H1 (cell line): ENCODE measurements at regions not wholly inside any gene's neighbourhood (a gene's known extent, or its start where the extent isn't known, plus 50 kb on each side); places are given as distances from the start of the nearest gene placed in this dataset.

Experiments used
- BRCA1 ChIP-seq: IDR thresholded peaks from 2 replicates; pipeline ENCODE4 v1.6.1; 2012; ENCODE audit warnings: low read depth, low read length, improper control_type of control experiment
- CHD7 ChIP-seq: fragments of 300-600 bp; sonication (generic); IDR thresholded peaks from 2 replicates; pipeline ENCODE4 v1.7.1; 2012; ENCODE audit warnings: low read length, moderate library complexity, mild to moderate bottlenecking, inconsistent platforms; ENCODE audit not compliant: insufficient replicate concordance
- EP300 ChIP-seq, 2 experiments: IDR thresholded peaks; 1 replicate in 1 of 2; 2 replicates in 1 of 2; pipeline ENCODE4 v1.6.1; 2011 to 2012; ENCODE audit warnings: low read depth in 2 of 2, low read length in 2 of 2, mild to moderate bottlenecking in 2 of 2, borderline replicate concordance in 1 of 2, inconsistent platforms in 1 of 2, moderate library complexity in 1 of 2
- KDM5A ChIP-seq: fragments of 200-600 bp; IDR thresholded peaks from 2 replicates; pipeline ENCODE4 v1.7.1; 2012; ENCODE audit warnings: mild to moderate bottlenecking, low read length, inconsistent platforms, mixed read lengths
- NANOG ChIP-seq: IDR thresholded peaks from 2 replicates; pipeline ENCODE4 v1.6.1; 2011; ENCODE audit warnings: low read length, low read depth, mild to moderate bottlenecking, inconsistent platforms; ENCODE audit not compliant: insufficient read depth, poor library complexity, severe bottlenecking
- RFX5 ChIP-seq: IDR thresholded peaks from 2 replicates; pipeline ENCODE4 v1.6.1; 2011; ENCODE audit warnings: low read depth, low read length, improper control_type of control experiment, borderline replicate concordance
- RNF2 ChIP-seq: fragments of 200-900, 300-1000 bp; sonication (generic); IDR thresholded peaks from 2 replicates; pipeline ENCODE4 v1.7.1; 2016; ENCODE audit warnings: borderline replicate concordance, low read depth, mild to moderate bottlenecking, antibody characterized with exemption, low read length; ENCODE audit not compliant: poor library complexity, severe bottlenecking; ENCODE audit errors: missing control alignments
- TAF1 ChIP-seq: IDR thresholded peaks from 2 replicates; pipeline ENCODE4 v1.6.1; 2011; ENCODE audit warnings: mild to moderate bottlenecking, low read depth, low read length
- TBP ChIP-seq: IDR thresholded peaks from 2 replicates; pipeline ENCODE4 v1.6.1; 2011; ENCODE audit warnings: low read depth, low read length, improper control_type of control experiment
- ZNF274 ChIP-seq: IDR thresholded peaks from 2 replicates; pipeline ENCODE4 v1.7.0; 2012; ENCODE audit warnings: low read length, borderline replicate concordance; ENCODE audit errors: extremely low read depth

DNA sequence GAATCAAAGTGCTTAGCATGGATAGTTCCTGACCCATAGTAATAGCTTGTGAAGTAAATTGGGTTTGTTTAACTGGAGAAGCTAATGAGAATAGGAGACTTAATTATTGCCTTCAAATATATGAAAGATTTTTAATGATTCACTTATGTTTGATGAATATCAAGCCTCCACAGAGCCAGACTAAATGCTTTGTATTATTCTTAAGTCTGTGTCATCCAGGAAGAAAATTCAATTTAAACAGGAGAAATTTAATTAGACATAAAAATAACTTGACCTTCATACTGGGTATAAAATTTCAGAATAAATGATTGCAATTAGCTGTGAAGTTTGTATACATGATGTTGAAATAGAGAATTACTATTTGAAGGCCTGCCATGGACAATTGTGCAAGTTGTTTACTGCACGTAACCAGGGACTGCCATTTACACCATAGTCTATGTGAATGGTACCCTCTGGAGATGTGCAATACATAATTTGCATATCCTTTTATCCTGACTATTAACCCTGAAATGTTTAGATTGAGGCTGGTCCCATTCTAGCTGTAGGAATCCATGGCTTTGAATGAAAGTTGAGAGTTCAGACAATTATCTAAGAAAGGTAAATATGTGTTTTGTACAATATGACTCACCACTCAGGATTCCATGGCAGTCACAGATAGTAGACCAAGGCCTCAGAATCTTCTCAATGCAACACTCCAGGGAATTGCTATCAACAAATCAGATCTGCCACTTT lies 133.5 kb upstream of the IL12B start (continued):
- TF ChIP-seq CHD7 (no peak), BRCA1 (no peak), KDM5A (no peak), TAF1 (no peak), EP300 (IDR thresholded peaks at IDR 0.05; ENCODE audit: borderline replicate concordance in 1 of 2, low read depth in 2 of 2, low read length in 2 of 2) (no peak), RNF2 (no peak), RFX5 (no peak), NANOG (no peak), TBP (no peak), ZNF274 (no peak)
